ENCODE measurements at regions not wholly inside any gene's neighbourhood (a gene's known extent, or its start where the extent isn't known, plus 50 kb on each side); places are given as distances from the start of the nearest gene placed in this dataset.

DNA sequence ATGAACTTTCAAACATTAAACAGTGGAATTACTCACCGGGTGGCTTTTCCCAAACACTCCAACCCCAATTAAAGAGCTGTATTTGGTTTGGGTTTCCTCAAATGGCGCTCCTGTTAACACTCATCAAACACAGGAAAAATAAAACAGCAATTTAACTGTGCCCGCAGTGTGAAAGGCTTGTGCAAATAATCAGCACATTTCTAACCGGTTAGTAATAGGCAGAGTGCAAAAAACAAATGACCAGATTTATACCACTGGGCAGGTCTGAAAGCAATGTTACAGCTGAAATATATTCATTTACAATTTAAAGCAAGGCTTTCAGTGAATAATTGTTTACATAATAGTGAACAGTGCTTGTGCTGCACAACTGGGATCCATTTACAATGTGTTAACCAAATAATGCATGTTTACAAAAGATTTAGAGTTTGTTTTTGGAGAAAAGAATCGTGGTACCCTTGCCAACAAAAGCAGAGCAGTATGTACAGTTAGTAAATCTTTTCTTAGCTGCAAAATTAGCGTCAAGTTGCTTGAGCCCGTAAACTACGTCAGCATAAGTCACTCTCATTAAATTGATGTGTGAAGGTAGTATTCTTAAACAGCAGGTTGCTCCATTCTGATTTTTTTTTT lies 662.9 kb upstream of the ZNF608 start:
- TF ChIP-seq POLR2AphosphoS5 (IDR thresholded peaks at IDR 0.05; ENCODE audit: low read length) (no peak), CREB1 (IDR thresholded peaks at IDR 0.05; ENCODE audit: low read depth) (no peak), JUND (IDR thresholded peaks at IDR 0.05; ENCODE audit: low read depth, low read length) (no peak), SUZ12 (IDR thresholded peaks at IDR 0.05; ENCODE audit: unreplicated experiment) (no peak), CHD1 (IDR thresholded peaks at IDR 0.05; ENCODE audit: low read depth, low read length) (no peak), POLR2A (IDR thresholded peaks at IDR 0.05; ENCODE audit: low read depth, low read length) (no peak), PRDM15 (CRISPR knock-in tag; IDR thresholded peaks at IDR 0.05) (no peak), ZNF274 (IDR thresholded peaks at IDR 0.05; ENCODE audit: insufficient read depth, insufficient read length) (no peak), FOS (IDR thresholded peaks at IDR 0.05; ENCODE audit: borderline replicate concordance, extremely low read depth, insufficient read length) (no peak), CTCF (IDR thresholded peaks at IDR 0.05 in 2 of 3, conservative IDR thresholded peaks at IDR 0.05 in 1 of 3; ENCODE audit: control insufficient read depth in 2 of 3, extremely low read depth in 1 of 3, insufficient read depth in 1 of 3, low read depth in 3 of 3, low read length in 3 of 3) (no peak), ZZZ3 (IDR thresholded peaks at IDR 0.05; ENCODE audit: control insufficient read depth, insufficient read length, low read depth) (no peak), LARP7 (IDR thresholded peaks at IDR 0.05) (no peak)

Data from GM12878 (cell line).